ENCODE measurements at regions not wholly inside any gene's neighbourhood (a gene's known extent, or its start where the extent isn't known, plus 50 kb on each side); places are given as distances from the start of the nearest gene placed in this dataset.

- Histone ChIP-seq H4K20me1 (ENCODE audit: control insufficient read depth, insufficient read depth, low read depth, low read length) (no peaks in the 10 kb centered on the region), H3K4me1 (ENCODE audit: control insufficient read depth, low read length) (no peaks in the 10 kb centered on the region), H3K36me3 (ENCODE audit: control insufficient read depth, low read length) (no peaks in the 10 kb centered on the region), H3K27me3 (ENCODE audit: control insufficient read depth, low read length) (peaks cover 4% of the 10 kb centered on the region; the same call in 1 of the 2 replicates), H3K9me2 (replicated peaks; ENCODE audit: control insufficient read depth, low read length) (no peaks in the 10 kb centered on the region), H3K4me2 (ENCODE audit: low read length) (no peak overlapping the region), H3K27ac (ENCODE audit: low read depth, low read length) (no peak overlapping the region), H3K79me2 (ENCODE audit: control insufficient read depth, low read length) (no peaks in the 10 kb centered on the region), H3K4me3 (ENCODE audit: low read length) (no peak overlapping the region), H3K9me3 (ENCODE audit: control insufficient read depth, insufficient read depth, low read length) (no peaks in the 10 kb centered on the region), H3F3A (ENCODE audit: control insufficient read depth, insufficient read depth) (no peaks in the 10 kb centered on the region)
- TF ChIP-seq CTCF (IDR thresholded peaks at IDR 0.05; ENCODE audit: low read depth, low read length, poor library complexity, severe bottlenecking): no peak
- no peak for TF ChIP-seq EZH2phosphoT487 (IDR thresholded peaks at IDR 0.05; ENCODE audit: borderline replicate concordance, low read length)
Observed at GRCh38 chr3:70561796-70562195, 249.4 kb upstream of the MDFIC2 start.

GRCh38 chr3:70558956-70559355 is 246.5 kb upstream of the MDFIC2 start:
- H3K79me2 ChIP-seq (ENCODE audit: control insufficient read depth, low read length): no peaks in the 10 kb centered on the region
- no peaks in the 10 kb centered on the region for H4K20me1 ChIP-seq (ENCODE audit: control insufficient read depth, insufficient read depth, low read depth, low read length)
- H3K36me3 ChIP-seq (ENCODE audit: control insufficient read depth, low read length): no peaks in the 10 kb centered on the region
- no peak overlapping the region for H3K4me2 ChIP-seq (ENCODE audit: low read length)
- peaks cover 4% of the 10 kb centered on the region; the same call in 1 of the 2 replicates for H3K27me3 ChIP-seq (ENCODE audit: control insufficient read depth, low read length)
- no peaks in the 10 kb centered on the region for H3K4me1 ChIP-seq (ENCODE audit: control insufficient read depth, low read length)
- TF ChIP-seq CTCF (IDR thresholded peaks at IDR 0.05; ENCODE audit: low read depth, low read length, poor library complexity, severe bottlenecking) (no peak), EZH2phosphoT487 (IDR thresholded peaks at IDR 0.05; ENCODE audit: borderline replicate concordance, low read length) (no peak)
- no peaks in the 10 kb centered on the region for H3K9me2 ChIP-seq (replicated peaks; ENCODE audit: control insufficient read depth, low read length)
- no peak overlapping the region for H3K27ac ChIP-seq (ENCODE audit: low read depth, low read length)
- H3K4me3 ChIP-seq (ENCODE audit: low read length): no peak overlapping the region
- no peaks in the 10 kb centered on the region for H3K9me3 ChIP-seq (ENCODE audit: control insufficient read depth, insufficient read depth, low read length)
- H3F3A ChIP-seq (ENCODE audit: control insufficient read depth, insufficient read depth): no peaks in the 10 kb centered on the region

GRCh38 chr3:70557976-70558375 is 245.5 kb upstream of the MDFIC2 start:
- Histone ChIP-seq H3K36me3 (ENCODE audit: control insufficient read depth, low read length) (no peaks in the 10 kb centered on the region), H3K79me2 (ENCODE audit: control insufficient read depth, low read length) (no peaks in the 10 kb centered on the region), H3F3A (ENCODE audit: control insufficient read depth, insufficient read depth) (no peaks in the 10 kb centered on the region), H3K27ac (ENCODE audit: low read depth, low read length) (no peak overlapping the region), H3K4me2 (ENCODE audit: low read length) (no peak overlapping the region), H4K20me1 (ENCODE audit: control insufficient read depth, insufficient read depth, low read depth, low read length) (no peaks in the 10 kb centered on the region), H3K4me3 (ENCODE audit: low read length) (no peak overlapping the region), H3K27me3 (ENCODE audit: control insufficient read depth, low read length) (peaks cover 4% of the 10 kb centered on the region; the same call in 1 of the 2 replicates), H3K9me3 (ENCODE audit: control insufficient read depth, insufficient read depth, low read length) (no peaks in the 10 kb centered on the region), H3K4me1 (ENCODE audit: control insufficient read depth, low read length) (no peaks in the 10 kb centered on the region), H3K9me2 (replicated peaks; ENCODE audit: control insufficient read depth, low read length) (no peaks in the 10 kb centered on the region)
- TF ChIP-seq EZH2phosphoT487 (IDR thresholded peaks at IDR 0.05; ENCODE audit: borderline replicate concordance, low read length) (no peak), CTCF (IDR thresholded peaks at IDR 0.05; ENCODE audit: low read depth, low read length, poor library complexity, severe bottlenecking) (no peak)

Data from DOHH2 (cell line).